ENCODE measurements at regions not wholly inside any gene's neighbourhood (a gene's known extent, or its start where the extent isn't known, plus 50 kb on each side); places are given as distances from the start of the nearest gene placed in this dataset.

DNA sequence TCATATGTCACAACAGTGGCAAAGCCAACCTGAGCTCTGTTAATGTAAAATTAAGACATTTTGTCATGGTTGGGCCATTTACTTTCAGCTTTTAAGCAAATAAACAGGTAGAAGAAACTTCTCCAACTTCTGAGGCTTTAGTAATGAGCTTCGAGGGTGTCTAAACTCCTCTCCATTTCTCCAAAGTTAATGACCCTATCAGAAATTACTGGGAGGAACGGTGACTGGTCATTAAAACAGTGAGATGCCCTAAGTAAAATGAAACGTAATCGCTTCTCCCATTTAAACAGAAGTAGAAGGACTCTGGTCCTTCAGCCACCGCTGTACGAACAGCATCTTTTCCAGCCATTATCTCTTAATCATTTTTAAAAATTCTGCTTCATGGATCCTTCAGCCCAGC lies 986.9 kb upstream of the MANEA start:
- 93% methylated on average over 3 of the region's 6 CpGs for WGBS (ENCODE audit: insufficient coverage)
- TF ChIP-seq, protein P1, sequence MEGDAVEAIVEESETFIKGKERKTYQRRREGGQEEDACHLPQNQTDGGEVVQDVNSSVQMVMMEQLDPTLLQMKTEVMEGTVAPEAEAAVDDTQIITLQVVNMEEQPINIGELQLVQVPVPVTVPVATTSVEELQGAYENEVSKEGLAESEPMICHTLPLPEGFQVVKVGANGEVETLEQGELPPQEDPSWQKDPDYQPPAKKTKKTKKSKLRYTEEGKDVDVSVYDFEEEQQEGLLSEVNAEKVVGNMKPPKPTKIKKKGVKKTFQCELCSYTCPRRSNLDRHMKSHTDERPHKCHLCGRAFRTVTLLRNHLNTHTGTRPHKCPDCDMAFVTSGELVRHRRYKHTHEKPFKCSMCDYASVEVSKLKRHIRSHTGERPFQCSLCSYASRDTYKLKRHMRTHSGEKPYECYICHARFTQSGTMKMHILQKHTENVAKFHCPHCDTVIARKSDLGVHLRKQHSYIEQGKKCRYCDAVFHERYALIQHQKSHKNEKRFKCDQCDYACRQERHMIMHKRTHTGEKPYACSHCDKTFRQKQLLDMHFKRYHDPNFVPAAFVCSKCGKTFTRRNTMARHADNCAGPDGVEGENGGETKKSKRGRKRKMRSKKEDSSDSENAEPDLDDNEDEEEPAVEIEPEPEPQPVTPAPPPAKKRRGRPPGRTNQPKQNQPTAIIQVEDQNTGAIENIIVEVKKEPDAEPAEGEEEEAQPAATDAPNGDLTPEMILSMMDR (IDR thresholded peaks at IDR 0.05), result no peak
- no peak for TF ChIP-seq EZH2 (IDR thresholded peaks at IDR 0.05; ENCODE audit: borderline replicate concordance, insufficient read depth, low read depth, low read length, poor library complexity, severe bottlenecking)
- Mint-ChIP-seq H3K27ac (no peak overlapping the region), H3K4me3 (no peak overlapping the region), H3K27me3 (no peaks in the 10 kb centered on the region), H3K4me1 (no peaks in the 10 kb centered on the region), H3K9me3 (ENCODE audit: insufficient read depth) (no peaks in the 10 kb centered on the region)
- POLR2A ChIA-PET, result no interaction called here
- H2AFZ ChIP-seq (ENCODE audit: insufficient read depth, low read depth, low read length, poor library complexity, severe bottlenecking), result no peak overlapping the region
- no peaks in the 10 kb centered on the region for H3K79me2 ChIP-seq (ENCODE audit: control insufficient read depth, insufficient read depth, low read length)
- H3K4me1 ChIP-seq (ENCODE audit: control insufficient read depth in 2 of 2, insufficient read depth in 2 of 2, low read length in 2 of 2), result no peaks in the 10 kb centered on the region
- H3K27ac ChIP-seq (ENCODE audit: low read length in 2 of 2), result no peak overlapping the region
- no peaks in the 10 kb centered on the region for H3K9me3 ChIP-seq (ENCODE audit: control extremely low read depth in 1 of 3, control insufficient read depth in 2 of 3, insufficient read depth in 1 of 3, low read length in 2 of 3)
- no peak overlapping the region for H3K4me2 ChIP-seq (replicated peaks; ENCODE audit: low read depth, low read length, poor library complexity, severe bottlenecking)
- no peaks in the 10 kb centered on the region for H4K20me1 ChIP-seq (ENCODE audit: control insufficient read depth, insufficient read depth, low read length, poor library complexity, severe bottlenecking)
- DNase-seq, result no peak
- no peaks in the 10 kb centered on the region for H3K36me3 ChIP-seq (replicated peaks in 1 of 2; ENCODE audit: control extremely low read depth in 1 of 2, control insufficient read depth in 1 of 2, extremely low read depth in 1 of 2, insufficient read depth in 2 of 2, low read length in 1 of 2)
- CTCF ChIA-PET, result no interaction called here
- no peaks in the 10 kb centered on the region for H3K27me3 ChIP-seq (replicated peaks in 1 of 4; ENCODE audit: control extremely low read depth in 1 of 4, control insufficient read depth in 3 of 4, insufficient read depth in 4 of 4, low read length in 3 of 4)
- intact Hi-C loops (cut with micrococcal nuclease), result no loop called here
- ATAC-seq (ENCODE audit: low read depth), result no peak
- no peak overlapping the region for H3K4me3 ChIP-seq (ENCODE audit: control extremely low read depth in 1 of 5, extremely low read depth in 1 of 5, insufficient read depth in 1 of 5, low read depth in 2 of 5, low read length in 4 of 5)
- no peak overlapping the region for H3K9ac ChIP-seq (ENCODE audit: low read length)

DNA sequence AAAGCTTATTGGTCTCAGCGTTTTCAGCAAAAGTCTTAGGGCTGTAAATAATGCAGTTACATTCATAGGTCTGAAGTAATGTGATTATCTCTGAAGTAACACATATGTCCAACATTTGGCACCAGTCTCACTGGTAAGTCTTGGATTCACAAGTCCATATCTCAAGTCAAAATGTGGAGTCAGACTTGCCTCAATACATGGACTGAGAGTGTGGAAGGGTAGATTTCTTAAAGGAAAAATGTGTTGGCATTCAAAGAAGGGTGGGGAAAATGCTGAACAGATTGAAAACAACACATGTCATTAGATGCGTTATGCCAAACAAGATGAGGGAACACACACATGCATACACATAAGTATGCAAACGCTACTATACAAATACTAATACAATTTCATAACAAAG lies 989.0 kb upstream of the MANEA start:
- no CpG with 5 or more reads among the region's 3 CpGs for WGBS (ENCODE audit: insufficient coverage)
- H3K4me2 ChIP-seq (replicated peaks; ENCODE audit: low read depth, low read length, poor library complexity, severe bottlenecking), result no peak overlapping the region
- Mint-ChIP-seq H3K4me1 (no peaks in the 10 kb centered on the region), H3K27me3 (no peaks in the 10 kb centered on the region), H3K27ac (no peak overlapping the region), H3K4me3 (no peak overlapping the region), H3K9me3 (ENCODE audit: insufficient read depth) (no peaks in the 10 kb centered on the region)
- DNase-seq (no peak), ATAC-seq (ENCODE audit: low read depth) (no peak)
- ChIA-PET POLR2A (no interaction called here), CTCF (no interaction called here)
- H3K4me1 ChIP-seq (ENCODE audit: control insufficient read depth in 2 of 2, insufficient read depth in 2 of 2, low read length in 2 of 2), result no peaks in the 10 kb centered on the region
- H3K9ac ChIP-seq (ENCODE audit: low read length), result no peak overlapping the region
- no peak overlapping the region for H2AFZ ChIP-seq (ENCODE audit: insufficient read depth, low read depth, low read length, poor library complexity, severe bottlenecking)
- H4K20me1 ChIP-seq (ENCODE audit: control insufficient read depth, insufficient read depth, low read length, poor library complexity, severe bottlenecking), result no peaks in the 10 kb centered on the region
- intact Hi-C loops (cut with micrococcal nuclease), result no loop called here
- H3K27me3 ChIP-seq (replicated peaks in 1 of 4; ENCODE audit: control extremely low read depth in 1 of 4, control insufficient read depth in 3 of 4, insufficient read depth in 4 of 4, low read length in 3 of 4), result no peaks in the 10 kb centered on the region
- no peaks in the 10 kb centered on the region for H3K79me2 ChIP-seq (ENCODE audit: control insufficient read depth, insufficient read depth, low read length)
- H3K36me3 ChIP-seq (replicated peaks in 1 of 2; ENCODE audit: control extremely low read depth in 1 of 2, control insufficient read depth in 1 of 2, extremely low read depth in 1 of 2, insufficient read depth in 2 of 2, low read length in 1 of 2), result no peaks in the 10 kb centered on the region
- H3K27ac ChIP-seq (ENCODE audit: low read length in 2 of 2), result no peak overlapping the region
- no peak overlapping the region for H3K4me3 ChIP-seq (ENCODE audit: control extremely low read depth in 1 of 5, extremely low read depth in 1 of 5, insufficient read depth in 1 of 5, low read depth in 2 of 5, low read length in 4 of 5)
- TF ChIP-seq EZH2 (IDR thresholded peaks at IDR 0.05; ENCODE audit: borderline replicate concordance, insufficient read depth, low read depth, low read length, poor library complexity, severe bottlenecking), result no peak
- TF ChIP-seq, protein P1 (IDR thresholded peaks at IDR 0.05), result no peak
- H3K9me3 ChIP-seq (ENCODE audit: control extremely low read depth in 1 of 3, control insufficient read depth in 2 of 3, insufficient read depth in 1 of 3, low read length in 2 of 3), result no peaks in the 10 kb centered on the region

Measured in B cell (primary cell).